HG03103 (cell line): ENCODE measurements at regions not wholly inside any gene's neighbourhood (a gene's known extent, or its start where the extent isn't known, plus 50 kb on each side); places are given as distances from the start of the nearest gene placed in this dataset.
A peak's percentile ranks its signal among the peaks of the same experiment; 100 is the strongest.
"Not testable (repeated sequence)": the region's sequence is repeated elsewhere in the genome, so short reads cannot be mapped to it uniquely, and the experiment has no call there.

Source experiments
- ATAC-seq: cut with Tn5 transposase; IDR thresholded peaks from one replicate; pipeline ENCODE4 v1.9.1; 2021; ENCODE audit warnings: low read depth; ENCODE audit not compliant: unreplicated experiment

- ATAC-seq: no peak
Observed at GRCh38 chr12:58068706-58069105, 127.3 kb downstream of the ATP23 start.

DNA sequence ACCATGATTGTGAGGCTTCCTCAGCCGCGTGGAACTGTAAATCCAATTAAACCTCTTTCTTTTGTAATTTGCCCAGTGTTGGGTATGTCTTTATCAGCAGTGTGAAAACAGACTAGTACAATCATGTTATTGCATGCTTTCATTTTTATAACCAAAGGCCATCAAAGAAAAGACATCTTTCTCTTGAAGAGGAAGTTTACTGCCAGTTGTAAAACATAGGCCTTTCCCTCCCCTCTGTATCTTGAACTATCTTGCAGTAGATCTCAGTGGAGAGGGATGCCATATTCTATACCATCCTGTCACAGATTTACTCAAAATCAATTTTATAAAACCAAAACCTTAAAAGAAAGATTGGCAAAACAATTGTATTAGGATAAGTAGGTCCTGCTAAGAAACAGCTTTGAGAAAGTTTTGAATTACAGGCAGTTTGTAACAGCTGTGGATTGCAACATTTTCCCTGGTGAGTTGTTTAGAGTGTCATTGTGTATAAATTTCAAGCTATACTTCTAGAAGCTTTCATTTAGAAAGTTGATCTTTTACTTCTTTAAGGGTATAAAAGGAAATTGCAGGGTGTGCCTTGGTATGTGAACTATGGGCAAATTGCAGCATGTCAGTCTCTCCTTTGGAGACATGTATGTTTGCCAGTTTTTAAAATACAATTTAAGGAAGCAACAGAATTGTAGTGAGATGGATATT lies 128.0 kb downstream of the ATP23 start:
- ATAC-seq: no peak

- ATAC-seq: no peak
Observed at GRCh38 chr12:58071994-58072393, 130.6 kb downstream of the ATP23 start.

DNA sequence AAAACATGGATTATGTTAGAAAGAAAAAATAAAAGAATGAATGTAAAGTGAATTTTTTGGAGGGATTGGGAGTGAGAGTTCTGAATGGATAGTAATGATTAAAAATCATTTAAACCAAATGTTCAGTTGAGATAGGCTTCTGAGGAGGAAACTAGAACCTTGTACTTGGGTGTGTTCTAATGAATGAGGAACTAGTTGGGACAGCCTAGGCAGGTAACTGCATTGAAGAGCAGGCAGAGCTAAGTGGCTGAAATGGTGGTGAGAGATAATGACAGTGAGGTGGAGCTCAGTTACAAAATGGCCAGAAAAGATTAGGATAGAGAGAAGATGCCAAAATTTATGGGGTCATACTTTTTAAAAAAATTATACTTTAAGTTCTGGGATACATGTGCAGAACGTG lies 132.9 kb downstream of the ATP23 start:
- ATAC-seq: no peak

DNA sequence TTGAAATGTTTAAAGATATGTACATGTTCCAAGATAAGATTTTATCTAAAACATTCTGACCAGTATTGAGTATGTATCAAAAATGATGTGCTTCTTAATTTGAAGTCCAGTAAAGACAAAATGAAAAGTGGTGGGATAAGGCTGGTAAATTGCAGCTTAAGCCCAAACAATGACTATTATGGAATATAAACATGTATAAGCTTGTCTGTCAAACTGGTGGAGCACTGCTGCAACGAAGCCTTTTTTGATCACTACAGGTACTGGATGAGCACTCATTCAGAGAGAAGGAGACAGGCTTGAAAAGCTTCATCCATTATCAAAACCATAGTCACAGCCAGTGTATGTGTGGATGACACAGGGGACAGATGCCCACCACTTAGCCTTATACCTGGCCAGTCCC lies 138.4 kb downstream of the ATP23 start:
- ATAC-seq: no peak

GRCh38 chr12:58081488-58081887 lies 140.1 kb downstream of the ATP23 start:
- ATAC-seq: no peak

DNA sequence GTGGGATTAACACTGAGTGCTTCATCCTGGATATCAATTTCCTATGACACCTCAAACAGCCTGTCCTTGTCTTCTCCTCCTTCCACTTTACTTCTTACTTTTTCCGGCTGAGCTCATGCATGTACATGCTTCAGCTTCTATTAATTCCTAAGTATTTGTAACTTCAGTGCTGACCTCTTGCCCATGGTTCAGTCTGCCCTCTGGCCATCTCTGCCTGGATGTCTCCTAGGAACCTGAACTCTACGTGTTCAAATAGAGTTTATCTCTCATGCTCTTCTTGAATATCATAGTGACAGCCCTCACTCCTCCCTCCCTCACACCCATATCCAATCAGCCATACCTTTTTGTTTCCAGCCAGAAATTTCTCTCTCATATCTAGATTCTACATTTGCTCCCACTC lies 141.6 kb downstream of the ATP23 start:
- ATAC-seq: no peak

DNA sequence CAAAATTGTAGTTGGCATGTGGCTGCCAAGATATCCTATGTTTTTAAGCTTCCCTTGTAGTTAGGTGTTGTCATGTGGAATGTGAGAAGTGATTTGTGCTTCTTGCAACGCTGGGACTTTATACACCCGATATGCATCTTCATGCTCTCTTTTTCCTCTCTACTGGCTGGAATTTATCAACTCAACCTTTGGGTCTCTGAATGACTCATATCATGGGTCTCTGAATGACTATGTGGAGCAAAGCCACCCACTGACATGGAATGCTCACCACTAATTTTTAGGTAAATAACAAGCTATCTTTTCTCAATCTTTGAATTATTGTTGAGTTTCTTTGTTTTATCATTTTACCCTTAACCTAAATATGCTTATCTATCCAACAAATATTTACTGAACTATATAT lies 144.6 kb downstream of the ATP23 start:
- ATAC-seq: no peak

- no peak for ATAC-seq
Observed at GRCh38 chr12:58086930-58087329, 145.6 kb downstream of the ATP23 start.

DNA sequence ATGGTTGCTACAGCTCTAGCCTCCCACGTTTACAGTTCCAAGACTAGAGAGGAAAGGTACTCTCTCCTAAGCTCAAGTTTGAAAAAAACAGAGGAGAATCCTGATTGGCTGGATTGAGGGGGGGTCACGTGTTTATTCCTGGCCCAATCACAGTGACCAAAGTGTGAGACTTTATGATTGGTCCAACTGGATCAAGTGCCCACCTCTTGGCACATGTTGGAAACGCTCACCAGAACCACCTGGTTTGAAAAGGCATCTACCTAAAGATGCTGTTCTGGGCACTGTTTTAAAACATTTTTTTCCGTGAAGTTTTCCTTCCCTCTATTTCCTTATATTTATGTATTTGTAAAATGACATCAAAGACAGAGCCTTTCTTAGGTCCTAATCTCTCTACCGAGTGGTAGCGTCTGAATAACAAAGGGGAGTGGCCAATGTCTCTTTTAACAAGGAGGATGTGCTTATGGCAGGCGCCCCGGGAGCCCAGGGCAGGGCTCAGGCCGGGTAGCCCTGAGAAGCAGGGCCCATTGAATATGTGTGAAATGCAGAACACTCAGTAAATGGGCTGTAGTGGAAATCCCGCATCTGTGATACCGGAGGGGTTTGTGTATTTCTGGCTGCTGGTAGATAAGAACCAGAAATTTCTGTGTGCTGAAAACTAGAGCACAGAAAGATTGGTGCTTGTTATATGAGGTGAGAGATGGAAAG lies 146.2 kb downstream of the ATP23 start:
- no peak for ATAC-seq

GRCh38 chr12:58089588-58089987 lies 148.2 kb downstream of the ATP23 start:
- no peak for ATAC-seq

DNA sequence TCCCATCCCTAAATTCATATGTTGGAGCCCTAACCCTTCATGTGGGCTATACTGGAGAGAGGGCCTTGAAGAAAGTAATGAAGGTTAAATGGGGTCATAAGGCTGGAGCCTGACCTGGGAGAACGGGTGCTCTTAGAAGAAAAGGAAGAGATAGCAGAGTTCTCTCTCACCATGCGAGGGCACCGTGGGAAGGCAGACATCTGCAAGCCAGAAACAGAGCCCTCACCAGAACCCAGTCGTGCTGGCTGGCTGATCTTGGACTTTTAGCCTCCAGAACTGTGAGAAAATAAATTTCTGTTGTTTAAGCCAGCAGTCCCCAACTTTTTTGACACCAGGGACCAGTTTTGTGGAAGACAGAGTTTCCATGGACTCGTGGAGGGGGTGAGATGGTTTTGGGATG lies 149.3 kb downstream of the ATP23 start:
- ATAC-seq: no peak

- ATAC-seq: peak; percentile 67
Observed at GRCh38 chr12:58095002-58095401, 153.6 kb downstream of the ATP23 start.

DNA sequence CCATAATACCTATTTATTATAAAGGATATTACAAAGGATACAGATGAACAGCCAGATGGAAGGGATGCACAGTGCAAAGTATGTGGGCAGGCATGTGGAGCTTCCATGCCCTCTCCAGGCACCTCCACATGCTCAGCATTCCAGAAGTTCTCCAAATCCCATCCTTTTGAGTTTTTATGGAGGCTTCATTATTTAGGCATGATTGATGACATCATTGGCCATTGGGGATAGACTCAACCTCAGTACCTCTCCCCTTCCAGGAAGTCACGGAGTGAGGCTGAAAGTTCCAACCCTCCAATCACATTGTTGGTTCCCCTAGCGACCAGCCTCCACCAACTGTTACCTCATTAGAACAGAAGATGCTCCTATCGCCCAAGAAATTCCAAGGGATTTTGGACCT lies 156.4 kb downstream of the ATP23 start:
- no peak for ATAC-seq

- ATAC-seq: no peak
Observed at GRCh38 chr12:58099476-58099875, 158.1 kb downstream of the ATP23 start.

- no peak for ATAC-seq
Observed at GRCh38 chr12:58104351-58104755, 163.0 kb downstream of the ATP23 start.

DNA sequence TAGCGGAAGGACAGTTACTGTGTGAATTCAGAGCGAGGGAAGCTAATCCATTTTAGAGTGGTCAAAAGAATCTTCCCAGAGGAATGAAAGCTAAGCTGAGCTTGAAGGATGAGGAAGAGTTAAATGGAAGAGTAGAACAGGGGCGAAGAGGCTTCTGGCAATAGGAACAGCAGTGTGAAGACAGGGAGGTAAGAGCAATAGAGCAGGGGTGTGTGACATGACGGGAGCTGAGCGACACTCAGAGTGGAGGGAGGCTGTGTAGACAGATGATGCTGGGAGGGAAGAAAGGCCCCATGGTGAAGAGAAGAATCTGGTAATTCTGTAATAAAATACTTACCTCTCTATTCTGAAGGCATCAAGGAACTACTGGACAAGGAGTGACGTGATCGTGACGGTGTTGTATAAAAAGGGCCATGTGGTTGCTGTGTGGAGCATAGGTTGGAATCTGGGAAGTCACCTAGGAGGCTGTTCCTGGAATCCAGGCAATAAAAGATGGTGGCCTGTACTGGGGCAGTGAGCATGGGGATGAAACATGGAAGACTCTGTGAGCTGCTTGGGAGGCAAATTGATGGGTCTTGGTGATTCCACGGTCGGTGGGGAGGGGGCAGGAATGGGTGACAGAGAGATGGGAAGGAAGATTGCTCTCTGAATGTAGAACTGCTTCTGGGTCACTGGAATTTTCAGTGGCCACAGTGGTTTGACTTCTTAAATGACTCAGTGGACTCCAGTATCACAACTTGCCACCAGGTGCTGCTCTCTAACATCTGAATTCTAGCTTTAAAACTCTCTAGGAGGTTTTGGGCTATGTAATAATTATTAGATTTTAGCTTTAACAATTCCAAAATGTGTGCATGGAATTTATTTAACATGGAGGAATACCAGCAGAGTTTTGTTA lies 164.1 kb downstream of the ATP23 start:
- no peak for ATAC-seq

DNA sequence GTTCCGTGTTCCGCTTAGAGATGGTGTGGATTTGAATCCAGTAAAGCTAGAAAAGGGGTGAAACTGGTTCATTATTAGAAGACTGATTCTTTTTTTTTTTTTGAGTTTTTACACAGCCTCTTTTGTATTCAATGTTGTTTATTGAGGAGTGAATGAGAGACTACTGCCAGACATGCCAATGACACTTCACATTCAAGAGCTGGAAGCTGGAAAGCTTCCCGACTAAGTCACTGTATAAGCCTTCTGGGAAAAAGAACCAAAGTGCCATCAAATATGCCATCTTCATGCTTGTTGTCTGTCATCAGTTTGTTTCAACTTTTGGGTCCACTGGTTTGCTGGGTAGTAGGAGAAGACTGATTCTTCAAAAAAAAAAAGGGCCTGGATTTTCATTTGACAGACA lies 164.8 kb downstream of the ATP23 start:
- ATAC-seq: no peak

GRCh38 chr12:58117201-58117600 lies 175.8 kb downstream of the ATP23 start:
- no peak for ATAC-seq

DNA sequence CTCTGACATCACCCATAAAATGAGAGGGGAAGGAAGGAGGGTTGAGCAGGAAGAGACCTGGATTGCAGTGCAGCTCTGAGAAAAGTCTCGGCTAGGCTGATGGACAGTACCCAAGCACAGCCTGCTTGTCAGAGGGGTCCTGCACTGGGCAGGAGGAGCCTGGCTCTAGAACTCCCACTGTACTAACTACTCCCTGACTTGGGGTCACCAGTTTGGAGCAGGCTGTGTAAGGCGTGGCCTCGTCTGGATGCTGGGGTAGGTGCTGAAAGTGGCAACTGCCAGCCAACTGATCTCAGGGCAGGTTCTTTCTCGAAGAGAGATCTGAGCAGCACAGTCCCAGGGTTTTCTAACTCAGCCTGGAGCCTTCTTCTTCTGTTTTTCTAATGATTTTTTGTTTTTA lies 176.3 kb downstream of the ATP23 start:
- no peak for ATAC-seq

GRCh38 chr12:58125761-58126160 lies 184.4 kb downstream of the ATP23 start:
- ATAC-seq: not testable (repeated sequence)
